IMR-90 (cell line): ENCODE measurements at regions not wholly inside any gene's neighbourhood (a gene's known extent, or its start where the extent isn't known, plus 50 kb on each side); places are given as distances from the start of the nearest gene placed in this dataset.

Experiments used
- BHLHE40 ChIP-seq: fragments of 150-350 bp; IDR thresholded peaks from 2 replicates; pipeline ENCODE4 v1.6.1; 2016; ENCODE audit warnings: mild to moderate bottlenecking, low read depth, low read length
- CEBPB ChIP-seq: IDR thresholded peaks from 2 replicates; pipeline ENCODE4 v1.6.1; 2012; ENCODE audit warnings: low read depth, low read length, improper control_type of control experiment
- CTCF ChIP-seq: conservative IDR thresholded peaks from 2 replicates; pipeline ENCODE4 v1.5.1; 2012; ENCODE audit warnings: mild to moderate bottlenecking, low read depth, low read length, improper control_type of control experiment
- ELK1 ChIP-seq: fragments of 150-350 bp; IDR thresholded peaks from 2 replicates; pipeline ENCODE4 v1.6.1; 2016; ENCODE audit warnings: low read depth, mild to moderate bottlenecking, low read length, moderate library complexity, borderline replicate concordance
- MAFK ChIP-seq: IDR thresholded peaks from 2 replicates; pipeline ENCODE4 v1.6.1; 2012; ENCODE audit warnings: low read depth, low read length, improper control_type of control experiment
- MXI1 ChIP-seq: IDR thresholded peaks from 2 replicates; pipeline ENCODE4 v1.6.1; 2012; ENCODE audit warnings: low read depth, mild to moderate bottlenecking, low read length, moderate library complexity, borderline replicate concordance
- NFE2L2 ChIP-seq: fragments of 150-350 bp; IDR thresholded peaks from 2 replicates; pipeline ENCODE4 v1.6.1; 2016; ENCODE audit warnings: low read depth, mild to moderate bottlenecking, low read length
- POLR2A ChIP-seq: IDR thresholded peaks from 2 replicates; pipeline ENCODE4 v1.6.1; 2012; ENCODE audit warnings: mild to moderate bottlenecking, low read depth, low read length
- RAD21 ChIP-seq: IDR thresholded peaks from 2 replicates; pipeline ENCODE4 v1.6.1; 2012; ENCODE audit warnings: low read length, improper control_type of control experiment
- RCOR1 ChIP-seq: IDR thresholded peaks from 2 replicates; pipeline ENCODE4 v1.6.1; 2012; ENCODE audit warnings: mild to moderate bottlenecking, low read length, improper control_type of control experiment; ENCODE audit not compliant: insufficient replicate concordance
- RFX5 ChIP-seq: IDR thresholded peaks from 2 replicates; pipeline ENCODE4 v1.8.0; 2012; ENCODE audit warnings: low read depth, mild to moderate bottlenecking, low read length, moderate library complexity
- USF2 ChIP-seq: fragments of 150-350 bp; IDR thresholded peaks from 2 replicates; pipeline ENCODE4 v1.6.1; 2017; ENCODE audit warnings: mild to moderate bottlenecking, antibody characterized with exemption, low read length, low read depth

GRCh38 chr11:23284631-23285030 lies 424.4 kb upstream of the CCDC179 start:
- TF ChIP-seq CTCF (no peak), MXI1 (no peak), RAD21 (no peak), POLR2A (no peak), ELK1 (no peak), USF2 (no peak), BHLHE40 (no peak), MAFK (no peak), RCOR1 (no peak), NFE2L2 (no peak), CEBPB (no peak; the same call in 1 of the 2 replicates), RFX5 (no peak)
